SK-N-SH (cell line): ENCODE measurements at regions not wholly inside any gene's neighbourhood (a gene's known extent, or its start where the extent isn't known, plus 50 kb on each side); places are given as distances from the start of the nearest gene placed in this dataset.

Source experiments
- CTCF ChIA-PET: fragments of 300-600, 350-600 bp; formaldehyde crosslinking; extraction: SDS; loops from one replicate; lab custom pipeline; 2021; lab: Yijun Ruan, JAX
- POLR2A ChIA-PET: fragments of 350-600 bp; sonication (Branson Sonifier 250); formaldehyde crosslinking; extraction: SDS; loops from one replicate; lab custom pipeline; 2020; ENCODE audit warnings: antibody characterized with exemption, inconsistent platforms; lab: Yijun Ruan, JAX
- DNase-seq: peaks from one replicate; pipeline ENCODE4 v3.0.0; 2012
- H2AFZ ChIP-seq: fragments of 200-600 bp; sonication (generic); 2 replicates; pipeline ENCODE4 v1.8.1; 2016; ENCODE audit warnings: antibody characterized with exemption, mild to moderate bottlenecking, low read depth
- H3F3A ChIP-seq: fragments of 200-600 bp; sonication (generic); replicated peaks from 2 replicates; pipeline ENCODE3; 2016; ENCODE audit warnings: antibody characterized with exemption, mild to moderate bottlenecking; ENCODE audit not compliant: insufficient read depth
- H3K27ac ChIP-seq, 2 experiments: fragments of 200-500 bp in 1 of 2; fragments of 200-600 bp in 1 of 2; sonication (Bioruptor generic) in 1 of 2; sonication (generic), shearing (Covaris generic) in 1 of 2; 2 replicates each; pipeline versions ENCODE4 v1.5.1 to v1.6.1; 2014 to 2016; ENCODE audit warnings: low read depth in 2 of 2, inconsistent platforms in 1 of 2, low read length in 1 of 2, mild to moderate bottlenecking in 1 of 2, mixed read lengths in 1 of 2
- H3K27me3 ChIP-seq: fragments of 200-600 bp; sonication (generic), shearing (Covaris generic); 2 replicates; pipeline ENCODE4 v1.6.1; 2016; ENCODE audit warnings: mixed run types; ENCODE audit not compliant: insufficient read depth
- H3K36me3 ChIP-seq, 2 experiments: fragments of 200-500 bp in 1 of 2; fragments of 200-600 bp in 1 of 2; sonication (Bioruptor generic) in 1 of 2; sonication (generic) in 1 of 2; replicated peaks in 1 of 2; 2 replicates each; pipeline versions ENCODE3 to v1.5.1; 2014 to 2016; ENCODE audit warnings: low read length in 1 of 2, mild to moderate bottlenecking in 1 of 2; ENCODE audit not compliant: insufficient read depth in 2 of 2, control insufficient read depth in 1 of 2
- H3K4me1 ChIP-seq, 2 experiments: fragments of 200-500 bp in 1 of 2; fragments of 200-600 bp in 1 of 2; sonication (Bioruptor generic) in 1 of 2; sonication (generic), shearing (Covaris generic) in 1 of 2; 2 replicates each; pipeline versions ENCODE4 v1.5.1 to v1.6.1; 2014 to 2016; ENCODE audit warnings: low read depth in 1 of 2, low read length in 1 of 2, mixed run types in 1 of 2; ENCODE audit not compliant: insufficient read depth in 2 of 2, control insufficient read depth in 1 of 2
- H3K4me2 ChIP-seq: fragments of 200-600 bp; sonication (generic), shearing (Covaris generic); 2 replicates; pipeline ENCODE4 v1.6.1; 2017; ENCODE audit warnings: mixed run types
- H3K4me3 ChIP-seq, 2 experiments: fragments of 200-500 bp in 1 of 2; fragments of 200-600 bp in 1 of 2; sonication (Bioruptor generic) in 1 of 2; sonication (generic), shearing (Covaris generic) in 1 of 2; 2 replicates each; pipeline versions ENCODE4 v1.5.1 to v1.8.1; 2014 to 2016; ENCODE audit warnings: low read depth in 2 of 2, inconsistent platforms in 1 of 2, low read length in 1 of 2, mild to moderate bottlenecking in 1 of 2, mixed read lengths in 1 of 2, moderate library complexity in 1 of 2
- H3K79me2 ChIP-seq: fragments of 200-600 bp; sonication (generic); 2 replicates; pipeline ENCODE4 v1.8.1; 2017; ENCODE audit warnings: mild to moderate bottlenecking; ENCODE audit not compliant: insufficient read depth
- H3K9ac ChIP-seq: fragments of 200-600 bp; sonication (generic); 2 replicates; pipeline ENCODE4 v1.6.1; 2017; ENCODE audit warnings: mixed run types
- H3K9me2 ChIP-seq: fragments of 200-600 bp; sonication (generic); 2 replicates; pipeline ENCODE4 v1.6.1; 2017; ENCODE audit warnings: mixed run types
- H3K9me3 ChIP-seq: fragments of 200-600 bp; sonication (generic); 2 replicates; pipeline ENCODE4 v1.6.1; 2017; ENCODE audit warnings: mixed run types, mild to moderate bottlenecking, moderate library complexity
- H4K20me1 ChIP-seq: fragments of 200-600 bp; sonication (generic); 2 replicates; pipeline ENCODE4 v1.6.1; 2017; ENCODE audit warnings: mild to moderate bottlenecking, mixed run types; ENCODE audit not compliant: insufficient read depth
- CHD2 ChIP-seq: fragments of 150-350 bp; IDR thresholded peaks from 2 replicates; pipeline ENCODE4 v1.6.1; 2018; ENCODE audit warnings: low read length; ENCODE audit not compliant: partially characterized antibody
- ELF1 ChIP-seq: IDR thresholded peaks from 2 replicates; pipeline ENCODE4 v1.4.0; 2012
- EP300 ChIP-seq, 2 experiments: IDR thresholded peaks; 2 replicates each; pipeline versions ENCODE4 v1.4.0 to v1.6.1; 2012; ENCODE audit warnings: borderline replicate concordance in 1 of 2, low read depth in 1 of 2, low read length in 1 of 2
- FOXJ3 ChIP-seq: sonication (generic); formaldehyde crosslinking; IDR thresholded peaks from 2 replicates; pipeline ENCODE4 v1.5.1; 2020; ENCODE audit warnings: mild to moderate bottlenecking, missing genetic modification reagents
- GATA2 ChIP-seq: sonication (generic); formaldehyde crosslinking; IDR thresholded peaks from 2 replicates; pipeline ENCODE4 v1.5.0; 2020; ENCODE audit warnings: mild to moderate bottlenecking, missing genetic modification reagents
- JUND ChIP-seq: IDR thresholded peaks from 2 replicates; pipeline ENCODE4 v1.4.0; 2012
- MEF2A ChIP-seq: IDR thresholded peaks from 2 replicates; pipeline ENCODE4 v1.4.0; 2012; ENCODE audit warnings: low read depth, borderline replicate concordance
- MXI1 ChIP-seq: IDR thresholded peaks from 2 replicates; pipeline ENCODE4 v1.6.1; 2012; ENCODE audit warnings: mild to moderate bottlenecking, low read depth, low read length, improper control_type of control experiment
- NFIC ChIP-seq: IDR thresholded peaks from 2 replicates; pipeline ENCODE4 v1.4.0; 2012; ENCODE audit warnings: borderline replicate concordance
- NRF1 ChIP-seq: IDR thresholded peaks from 2 replicates; pipeline ENCODE4 v1.6.1; 2012; ENCODE audit warnings: low read depth, mild to moderate bottlenecking, low read length
- RFX5 ChIP-seq: IDR thresholded peaks from 2 replicates; pipeline ENCODE4 v1.6.1; 2012; ENCODE audit warnings: mild to moderate bottlenecking, improper control_type of control experiment, low read length
- SMC3 ChIP-seq: IDR thresholded peaks from 2 replicates; pipeline ENCODE4 v1.6.1; 2012; ENCODE audit warnings: low read depth, low read length, improper control_type of control experiment
- TCF12 ChIP-seq: IDR thresholded peaks from 2 replicates; pipeline ENCODE4 v1.4.0; 2012
- WGBS: methylation state at CpG from one replicate; pipeline ENCODE4 v1.1.6; 2017; ENCODE audit warnings: low lambda C conversion rate; 5-methylcytosine and 5-hydroxymethylcytosine counted together
- TF ChIP-seq, protein P1 (sequence below): IDR thresholded peaks from 2 replicates; pipeline ENCODE4 v1.4.0; 2012; ENCODE audit warnings: low read depth, borderline replicate concordance
- TF ChIP-seq, protein P2 (sequence below): fragments of 150-350 bp; IDR thresholded peaks from 2 replicates; pipeline ENCODE4 v1.6.1; 2016; ENCODE audit warnings: mild to moderate bottlenecking, low read depth, low read length
- TF ChIP-seq, protein P3 (sequence below): IDR thresholded peaks from 2 replicates; pipeline ENCODE4 v1.6.1; 2012; ENCODE audit warnings: mild to moderate bottlenecking, low read depth, low read length, moderate library complexity
- TF ChIP-seq, protein P4 (sequence below): fragments of 150-350 bp; IDR thresholded peaks from 2 replicates; pipeline ENCODE4 v1.6.1; 2017; ENCODE audit warnings: antibody characterized with exemption, low read length, low read depth, borderline replicate concordance
- TF ChIP-seq, protein P5 (sequence below): IDR thresholded peaks from 2 replicates; pipeline ENCODE4 v1.4.0; 2012; ENCODE audit warnings: low read depth, borderline replicate concordance

DNA sequence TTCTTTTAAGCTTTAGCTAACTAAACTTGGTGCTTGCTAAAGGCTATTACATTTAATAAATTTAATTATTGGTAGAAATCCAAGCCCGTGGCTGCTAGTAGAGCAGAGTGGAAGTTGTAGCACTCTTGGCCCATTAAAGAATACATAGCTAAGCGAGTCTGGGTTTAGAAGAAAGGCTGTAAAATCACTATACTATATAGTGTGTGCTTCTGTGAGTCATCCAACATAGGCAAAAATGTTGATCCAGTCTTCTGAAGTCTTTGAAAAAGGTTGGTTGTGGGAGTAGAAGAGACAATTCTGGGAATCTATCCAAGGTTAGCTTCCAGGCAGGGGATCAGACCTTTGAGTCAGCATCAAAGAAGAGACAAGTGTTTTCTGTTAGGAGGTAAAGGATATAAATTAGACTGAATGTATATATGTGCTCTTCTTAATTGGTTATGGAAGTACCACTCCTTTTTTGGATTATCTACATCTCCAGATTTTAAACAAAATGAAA lies 664.2 kb downstream of the NXPH1 start:
- Histone ChIP-seq H3K4me3 (no peak overlapping the region), H3K9me2 (peaks cover 5% of the 10 kb centered on the region; the same call in 1 of the 2 replicates), H3K4me1 (no peaks in the 10 kb centered on the region), H2AFZ (no peak overlapping the region), H3F3A (no peaks in the 10 kb centered on the region), H3K79me2 (no peaks in the 10 kb centered on the region), H3K9me3 (peaks cover 7% of the 10 kb centered on the region; the same call in 1 of the 2 replicates), H3K4me2 (no peak overlapping the region), H3K36me3 (no peaks in the 10 kb centered on the region), H3K27ac (no peak overlapping the region), H4K20me1 (no peaks in the 10 kb centered on the region), H3K9ac (no peak overlapping the region), H3K27me3 (no peaks in the 10 kb centered on the region)
- WGBS: 12% methylated on average over 2 of the region's 2 CpGs
- no peak for TF ChIP-seq SMC3
- TF ChIP-seq MEF2A: no peak
- TF ChIP-seq EP300 (IDR thresholded peaks at IDR 0.05; ENCODE audit: borderline replicate concordance in 1 of 2, low read depth in 1 of 2, low read length in 1 of 2): no peak
- TF ChIP-seq, protein P1, sequence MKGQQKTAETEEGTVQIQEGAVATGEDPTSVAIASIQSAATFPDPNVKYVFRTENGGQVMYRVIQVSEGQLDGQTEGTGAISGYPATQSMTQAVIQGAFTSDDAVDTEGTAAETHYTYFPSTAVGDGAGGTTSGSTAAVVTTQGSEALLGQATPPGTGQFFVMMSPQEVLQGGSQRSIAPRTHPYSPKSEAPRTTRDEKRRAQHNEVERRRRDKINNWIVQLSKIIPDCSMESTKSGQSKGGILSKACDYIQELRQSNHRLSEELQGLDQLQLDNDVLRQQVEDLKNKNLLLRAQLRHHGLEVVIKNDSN: no peak
- TF ChIP-seq TCF12: no peak
- TF ChIP-seq GATA2 (CRISPR knock-in tag): no peak
- no peak for TF ChIP-seq JUND
- no peak for TF ChIP-seq CHD2
- no peak for TF ChIP-seq FOXJ3 (CRISPR knock-in tag)
- TF ChIP-seq, protein P2, sequence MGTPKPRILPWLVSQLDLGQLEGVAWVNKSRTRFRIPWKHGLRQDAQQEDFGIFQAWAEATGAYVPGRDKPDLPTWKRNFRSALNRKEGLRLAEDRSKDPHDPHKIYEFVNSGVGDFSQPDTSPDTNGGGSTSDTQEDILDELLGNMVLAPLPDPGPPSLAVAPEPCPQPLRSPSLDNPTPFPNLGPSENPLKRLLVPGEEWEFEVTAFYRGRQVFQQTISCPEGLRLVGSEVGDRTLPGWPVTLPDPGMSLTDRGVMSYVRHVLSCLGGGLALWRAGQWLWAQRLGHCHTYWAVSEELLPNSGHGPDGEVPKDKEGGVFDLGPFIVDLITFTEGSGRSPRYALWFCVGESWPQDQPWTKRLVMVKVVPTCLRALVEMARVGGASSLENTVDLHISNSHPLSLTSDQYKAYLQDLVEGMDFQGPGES: no peak
- POLR2A ChIA-PET: no interaction called here
- no peak for DNase-seq
- CTCF ChIA-PET: interaction anchor here (1.4 to 1.6 kb wide), 2 partner anchors 13 to 17 kb away, joined by 3 to 4 read pairs; no protein-coding TSS in a partner anchor

DNA sequence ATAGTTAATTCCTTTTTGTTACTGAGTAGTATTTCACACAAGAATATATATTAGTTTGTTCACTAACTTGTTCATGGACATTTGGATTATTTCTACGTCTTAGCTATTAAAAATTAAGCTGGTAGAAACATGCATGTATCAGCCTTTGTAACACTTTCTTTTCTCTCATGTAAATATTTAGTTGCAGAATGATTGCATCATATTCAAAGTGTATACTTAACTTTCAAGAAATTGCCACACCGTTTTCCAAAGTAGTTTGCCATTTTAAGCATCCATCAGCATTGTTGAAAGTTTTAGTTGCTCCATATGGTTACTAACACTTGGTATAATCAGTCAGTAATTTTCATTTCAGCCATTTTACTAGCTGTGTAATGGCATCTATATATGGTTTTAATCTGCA lies 666.9 kb downstream of the NXPH1 start:
- 15% methylated on average over 2 of the region's 2 CpGs for WGBS
- Histone ChIP-seq H3K4me1 (no peaks in the 10 kb centered on the region; a peak in 1 of 4 replicates), H3K36me3 (no peaks in the 10 kb centered on the region), H3K4me3 (no peak overlapping the region), H3K9me2 (peaks cover 5% of the 10 kb centered on the region; the same call in 1 of the 2 replicates), H3K27me3 (no peaks in the 10 kb centered on the region), H3K9ac (no peak overlapping the region), H3K79me2 (no peaks in the 10 kb centered on the region), H2AFZ (no peak overlapping the region), H3K9me3 (0 out of 2 replicates have a peak, but pooled peaks cover 17% of the 10 kb centered on the region), H3K4me2 (no peak overlapping the region), H3K27ac (no peak overlapping the region), H4K20me1 (no peaks in the 10 kb centered on the region), H3F3A (no peaks in the 10 kb centered on the region)
- POLR2A ChIA-PET: no interaction called here
- CTCF ChIA-PET: interaction anchor here (1.0 kb wide), 1 partner anchor 20 kb away, joined by 3 read pairs; no protein-coding TSS in a partner anchor
- no peak for DNase-seq
- TF ChIP-seq JUND (no peak), NRF1 (no peak), MEF2A (no peak), TCF12 (no peak), CHD2 (no peak), MXI1 (no peak), EP300 (IDR thresholded peaks at IDR 0.05; ENCODE audit: borderline replicate concordance in 1 of 2, low read depth in 1 of 2, low read length in 1 of 2) (no peak), SMC3 (no peak), ELF1 (no peak), RFX5 (no peak), NFIC (no peak)
- TF ChIP-seq, protein P3, sequence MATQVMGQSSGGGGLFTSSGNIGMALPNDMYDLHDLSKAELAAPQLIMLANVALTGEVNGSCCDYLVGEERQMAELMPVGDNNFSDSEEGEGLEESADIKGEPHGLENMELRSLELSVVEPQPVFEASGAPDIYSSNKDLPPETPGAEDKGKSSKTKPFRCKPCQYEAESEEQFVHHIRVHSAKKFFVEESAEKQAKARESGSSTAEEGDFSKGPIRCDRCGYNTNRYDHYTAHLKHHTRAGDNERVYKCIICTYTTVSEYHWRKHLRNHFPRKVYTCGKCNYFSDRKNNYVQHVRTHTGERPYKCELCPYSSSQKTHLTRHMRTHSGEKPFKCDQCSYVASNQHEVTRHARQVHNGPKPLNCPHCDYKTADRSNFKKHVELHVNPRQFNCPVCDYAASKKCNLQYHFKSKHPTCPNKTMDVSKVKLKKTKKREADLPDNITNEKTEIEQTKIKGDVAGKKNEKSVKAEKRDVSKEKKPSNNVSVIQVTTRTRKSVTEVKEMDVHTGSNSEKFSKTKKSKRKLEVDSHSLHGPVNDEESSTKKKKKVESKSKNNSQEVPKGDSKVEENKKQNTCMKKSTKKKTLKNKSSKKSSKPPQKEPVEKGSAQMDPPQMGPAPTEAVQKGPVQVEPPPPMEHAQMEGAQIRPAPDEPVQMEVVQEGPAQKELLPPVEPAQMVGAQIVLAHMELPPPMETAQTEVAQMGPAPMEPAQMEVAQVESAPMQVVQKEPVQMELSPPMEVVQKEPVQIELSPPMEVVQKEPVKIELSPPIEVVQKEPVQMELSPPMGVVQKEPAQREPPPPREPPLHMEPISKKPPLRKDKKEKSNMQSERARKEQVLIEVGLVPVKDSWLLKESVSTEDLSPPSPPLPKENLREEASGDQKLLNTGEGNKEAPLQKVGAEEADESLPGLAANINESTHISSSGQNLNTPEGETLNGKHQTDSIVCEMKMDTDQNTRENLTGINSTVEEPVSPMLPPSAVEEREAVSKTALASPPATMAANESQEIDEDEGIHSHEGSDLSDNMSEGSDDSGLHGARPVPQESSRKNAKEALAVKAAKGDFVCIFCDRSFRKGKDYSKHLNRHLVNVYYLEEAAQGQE: no peak
- TF ChIP-seq, protein P4, sequence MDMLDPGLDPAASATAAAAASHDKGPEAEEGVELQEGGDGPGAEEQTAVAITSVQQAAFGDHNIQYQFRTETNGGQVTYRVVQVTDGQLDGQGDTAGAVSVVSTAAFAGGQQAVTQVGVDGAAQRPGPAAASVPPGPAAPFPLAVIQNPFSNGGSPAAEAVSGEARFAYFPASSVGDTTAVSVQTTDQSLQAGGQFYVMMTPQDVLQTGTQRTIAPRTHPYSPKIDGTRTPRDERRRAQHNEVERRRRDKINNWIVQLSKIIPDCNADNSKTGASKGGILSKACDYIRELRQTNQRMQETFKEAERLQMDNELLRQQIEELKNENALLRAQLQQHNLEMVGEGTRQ: no peak
- TF ChIP-seq, protein P5, sequence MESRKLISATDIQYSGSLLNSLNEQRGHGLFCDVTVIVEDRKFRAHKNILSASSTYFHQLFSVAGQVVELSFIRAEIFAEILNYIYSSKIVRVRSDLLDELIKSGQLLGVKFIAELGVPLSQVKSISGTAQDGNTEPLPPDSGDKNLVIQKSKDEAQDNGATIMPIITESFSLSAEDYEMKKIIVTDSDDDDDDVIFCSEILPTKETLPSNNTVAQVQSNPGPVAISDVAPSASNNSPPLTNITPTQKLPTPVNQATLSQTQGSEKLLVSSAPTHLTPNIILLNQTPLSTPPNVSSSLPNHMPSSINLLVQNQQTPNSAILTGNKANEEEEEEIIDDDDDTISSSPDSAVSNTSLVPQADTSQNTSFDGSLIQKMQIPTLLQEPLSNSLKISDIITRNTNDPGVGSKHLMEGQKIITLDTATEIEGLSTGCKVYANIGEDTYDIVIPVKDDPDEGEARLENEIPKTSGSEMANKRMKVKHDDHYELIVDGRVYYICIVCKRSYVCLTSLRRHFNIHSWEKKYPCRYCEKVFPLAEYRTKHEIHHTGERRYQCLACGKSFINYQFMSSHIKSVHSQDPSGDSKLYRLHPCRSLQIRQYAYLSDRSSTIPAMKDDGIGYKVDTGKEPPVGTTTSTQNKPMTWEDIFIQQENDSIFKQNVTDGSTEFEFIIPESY: no peak
